ENCODE measurements at regions not wholly inside any gene's neighbourhood (a gene's known extent, or its start where the extent isn't known, plus 50 kb on each side); places are given as distances from the start of the nearest gene placed in this dataset.
"Not testable (repeated sequence)": the region's sequence is repeated elsewhere in the genome, so short reads cannot be mapped to it uniquely, and the experiment has no call there.

- DNase-seq: no peak
Measured at GRCh38 chr9:85322592-85322991, 419.2 kb downstream of the AGTPBP1 start.

GRCh38 chr9:85321561-85321960, 420.2 kb downstream of the AGTPBP1 start:
- DNase-seq: no peak

GRCh38 chr9:85319936-85320656, 421.7 kb downstream of the AGTPBP1 start:
- DNase-seq: no peak

- not testable (repeated sequence) for DNase-seq
Measured at GRCh38 chr9:85315535-85315934, 426.2 kb downstream of the AGTPBP1 start.

- DNase-seq: peak; percentile 92 to 94
Measured at GRCh38 chr9:85310573-85310972, 431.2 kb downstream of the AGTPBP1 start.

- no peak for DNase-seq
Measured at GRCh38 chr9:85303757-85304134, 438.0 kb downstream of the AGTPBP1 start.

- no peak for DNase-seq
Measured at GRCh38 chr9:85302938-85303756, 438.6 kb downstream of the AGTPBP1 start.

GRCh38 chr9:85298499-85298898, 443.3 kb downstream of the AGTPBP1 start:
- no peak for DNase-seq

GRCh38 chr9:85295244-85295643, 446.5 kb downstream of the AGTPBP1 start:
- not testable (repeated sequence) for DNase-seq

- DNase-seq: no peak
Measured at GRCh38 chr9:85292261-85292660, 449.5 kb downstream of the AGTPBP1 start.

- no peak for DNase-seq
Measured at GRCh38 chr9:85291266-85291665, 450.5 kb downstream of the AGTPBP1 start.

- DNase-seq: peak; percentile 89 to 99
Measured at GRCh38 chr9:85290019-85290418, 451.7 kb downstream of the AGTPBP1 start.

GRCh38 chr9:85289142-85289541, 452.6 kb downstream of the AGTPBP1 start:
- DNase-seq: no peak

GRCh38 chr9:85283421-85283820, 458.3 kb downstream of the AGTPBP1 start:
- DNase-seq: no peak

GRCh38 chr9:85278769-85279168, 463.0 kb downstream of the AGTPBP1 start:
- no peak for DNase-seq

GRCh38 chr9:85276741-85277140, 465.0 kb downstream of the AGTPBP1 start:
- DNase-seq: no peak

GRCh38 chr9:85269811-85270210, 471.9 kb downstream of the AGTPBP1 start:
- DNase-seq: no peak

- DNase-seq: no peak
Measured at GRCh38 chr9:85268131-85268530, 473.6 kb downstream of the AGTPBP1 start.

GRCh38 chr9:85264695-85265094, 477.1 kb downstream of the AGTPBP1 start:
- DNase-seq: no peak

GRCh38 chr9:85263288-85263687, 478.5 kb downstream of the AGTPBP1 start:
- DNase-seq: no peak

- peak; percentile 24 to 36 for DNase-seq
Measured at GRCh38 chr9:85262333-85262732, 479.4 kb downstream of the AGTPBP1 start.

- no peak for DNase-seq
Measured at GRCh38 chr9:85260275-85260845, 481.4 kb downstream of the AGTPBP1 start.

GRCh38 chr9:85258823-85259370, 482.9 kb downstream of the AGTPBP1 start:
- peak; percentile 61 to 70 for DNase-seq

- no peak for DNase-seq
Measured at GRCh38 chr9:85258236-85258635, 483.5 kb downstream of the AGTPBP1 start.
